Keratinocyte (primary cell): ENCODE measurements at regions not wholly inside any gene's neighbourhood (a gene's known extent, or its start where the extent isn't known, plus 50 kb on each side); places are given as distances from the start of the nearest gene placed in this dataset.

Experiments
- DNase-seq: peaks from one replicate; pipeline ENCODE4 v3.0.0-alpha.2; 2011; ENCODE audit warnings: low read depth, missing footprints, low spot score
- FAIRE-seq: peaks from 2 replicates; lab custom pipeline; 2011; peaks lifted over from hg19 to GRCh38; lab: Jason Lieb, UNC
- H2AFZ ChIP-seq: 2 replicates; pipeline ENCODE4 v1.6.0; 2012; ENCODE audit warnings: low read length, control low read depth, inconsistent platforms; ENCODE audit not compliant: control insufficient read depth
- H3K27ac ChIP-seq: 2 replicates; pipeline ENCODE4 v1.5.1; 2011; ENCODE audit warnings: low read length; ENCODE audit not compliant: control insufficient read depth, insufficient read depth
- H3K27me3 ChIP-seq: 3 replicates; pipeline ENCODE4 v1.6.0; 2011; ENCODE audit warnings: low read length; ENCODE audit not compliant: control insufficient read depth, insufficient read depth; ENCODE audit errors: extremely low read depth
- H3K36me3 ChIP-seq, 2 experiments: 2 replicates in 1 of 2; 3 replicates in 1 of 2; pipeline ENCODE4 v1.5.1; 2011; ENCODE audit warnings: low read length in 2 of 2, mild to moderate bottlenecking in 1 of 2; ENCODE audit not compliant: control insufficient read depth in 2 of 2, insufficient read depth in 2 of 2; ENCODE audit errors: extremely low read depth in 1 of 2
- H3K4me1 ChIP-seq: 3 replicates; pipeline ENCODE4 v1.5.1; 2011; ENCODE audit warnings: low read length; ENCODE audit not compliant: control insufficient read depth, insufficient read depth; ENCODE audit errors: extremely low read depth
- H3K4me2 ChIP-seq: 3 replicates; pipeline ENCODE4 v1.6.0; 2011; ENCODE audit warnings: low read depth, low read length; ENCODE audit not compliant: control insufficient read depth, insufficient read depth; ENCODE audit errors: extremely low read depth
- H3K4me3 ChIP-seq, 3 experiments: fragments of 200-600 bp in 1 of 3; sonication (generic) in 1 of 3; 2 replicates in 2 of 3; 3 replicates in 1 of 3; pipeline ENCODE4 v1.5.1; 2011 to 2016; ENCODE audit warnings: low read length in 3 of 3, mild to moderate bottlenecking in 3 of 3, control low read depth in 2 of 3, inconsistent platforms in 1 of 3, low read depth in 1 of 3, mixed read lengths in 1 of 3, mixed run types in 1 of 3, moderate library complexity in 1 of 3; ENCODE audit not compliant: control insufficient read depth in 2 of 3, insufficient read depth in 2 of 3; ENCODE audit errors: extremely low read depth in 1 of 3
- H3K79me2 ChIP-seq: 2 replicates; pipeline ENCODE4 v1.6.0; 2012; ENCODE audit warnings: low read length; ENCODE audit not compliant: control insufficient read depth, insufficient read depth
- H3K9ac ChIP-seq: 3 replicates; pipeline ENCODE4 v1.6.0; 2011; ENCODE audit warnings: low read length; ENCODE audit not compliant: control insufficient read depth, insufficient read depth; ENCODE audit errors: extremely low read depth
- H3K9me1 ChIP-seq: 3 replicates; pipeline ENCODE4 v1.6.0; 2011; ENCODE audit warnings: low read length; ENCODE audit not compliant: control insufficient read depth, insufficient read depth; ENCODE audit errors: extremely low read depth
- H3K9me3 ChIP-seq: 2 replicates; pipeline ENCODE4 v1.5.1; 2012; ENCODE audit warnings: low read depth, low read length; ENCODE audit not compliant: control insufficient read depth
- H4K20me1 ChIP-seq: 3 replicates; pipeline ENCODE4 v1.6.0; 2011; ENCODE audit warnings: low read length; ENCODE audit not compliant: control insufficient read depth, insufficient read depth; ENCODE audit errors: extremely low read depth
- CTCF ChIP-seq, 3 experiments: IDR thresholded peaks in 1 of 3; conservative IDR thresholded peaks in 1 of 3; optimal IDR thresholded peaks in 1 of 3; 2 replicates in 2 of 3; 3 replicates in 1 of 3; pipeline versions ENCODE3 to v1.5.1; 2011; ENCODE audit warnings: low read length in 3 of 3, mild to moderate bottlenecking in 3 of 3, moderate library complexity in 2 of 3, control low read depth in 1 of 3, inconsistent platforms in 1 of 3; ENCODE audit not compliant: insufficient read depth in 2 of 3; ENCODE audit errors: extremely low read depth in 1 of 3
- EZH2 ChIP-seq: IDR thresholded peaks from one replicate; pipeline ENCODE4 v1.6.1; 2012; ENCODE audit warnings: inconsistent platforms, mild to moderate bottlenecking, low read length, moderate library complexity
- dilution Hi-C: fragments of 300-500 bp; cut with MboI; formaldehyde crosslinking; loops from one replicate; pipeline ENCODE4 v1.7.0; 2020; ENCODE audit warnings: low sequenced_read_pairs; ENCODE audit not compliant: extremely low pct_ligation_motif_present

- dilution Hi-C loops = no loop called here
- no peaks in the 10 kb centered on the region for H3K79me2 ChIP-seq
- no peaks in the 10 kb centered on the region for H3K36me3 ChIP-seq
- H3K4me3 ChIP-seq = no peak overlapping the region
- no peak overlapping the region for H3K27ac ChIP-seq
- no peaks in the 10 kb centered on the region for H3K4me1 ChIP-seq
- DNase-seq = no peak
- H2AFZ ChIP-seq = no peak overlapping the region
- FAIRE-seq = no peak
- H3K4me2 ChIP-seq = no peak overlapping the region
- TF ChIP-seq CTCF (optimal IDR thresholded peaks at IDR 0.05 in 1 of 3, IDR thresholded peaks at IDR 0.05 in 1 of 3, conservative IDR thresholded peaks at IDR 0.05 in 1 of 3; ENCODE audit: extremely low read depth in 1 of 3, insufficient read depth in 2 of 3, low read length in 3 of 3) (no peak), EZH2 (no peak)
- H4K20me1 ChIP-seq = no peaks in the 10 kb centered on the region
- H3K9ac ChIP-seq = no peak overlapping the region
- H3K9me3 ChIP-seq = peaks cover 2% of the 10 kb centered on the region
- H3K27me3 ChIP-seq = no peaks in the 10 kb centered on the region
- no peaks in the 10 kb centered on the region for H3K9me1 ChIP-seq
Observed at GRCh38 chr4:42310358-42310757, 86.9 kb upstream of the SHISA3 start.

GRCh38 chr4:42310806-42311205 is 86.5 kb upstream of the SHISA3 start:
- Histone ChIP-seq H3K27ac (no peak overlapping the region), H3K27me3 (no peaks in the 10 kb centered on the region), H3K4me2 (no peak overlapping the region), H3K4me1 (no peaks in the 10 kb centered on the region), H3K9me3 (peaks cover 1% of the 10 kb centered on the region), H3K36me3 (no peaks in the 10 kb centered on the region), H3K9ac (no peak overlapping the region), H3K9me1 (no peaks in the 10 kb centered on the region), H2AFZ (no peak overlapping the region), H4K20me1 (no peaks in the 10 kb centered on the region), H3K79me2 (no peaks in the 10 kb centered on the region), H3K4me3 (no peak overlapping the region)
- TF ChIP-seq EZH2 = no peak
- TF ChIP-seq CTCF (optimal IDR thresholded peaks at IDR 0.05 in 1 of 3, IDR thresholded peaks at IDR 0.05 in 1 of 3, conservative IDR thresholded peaks at IDR 0.05 in 1 of 3; ENCODE audit: extremely low read depth in 1 of 3, insufficient read depth in 2 of 3, low read length in 3 of 3) = no peak
- dilution Hi-C loops = no loop called here
- DNase-seq = no peak
- FAIRE-seq = no peak
